NAMALWA (cell line): ENCODE measurements at regions not wholly inside any gene's neighbourhood (a gene's known extent, or its start where the extent isn't known, plus 50 kb on each side); places are given as distances from the start of the nearest gene placed in this dataset.

ENCODE experiments used
- DNase-seq: peaks from one replicate; pipeline ENCODE4 v3.0.0-alpha.2; 2015; ENCODE audit warnings: low spot score

DNA sequence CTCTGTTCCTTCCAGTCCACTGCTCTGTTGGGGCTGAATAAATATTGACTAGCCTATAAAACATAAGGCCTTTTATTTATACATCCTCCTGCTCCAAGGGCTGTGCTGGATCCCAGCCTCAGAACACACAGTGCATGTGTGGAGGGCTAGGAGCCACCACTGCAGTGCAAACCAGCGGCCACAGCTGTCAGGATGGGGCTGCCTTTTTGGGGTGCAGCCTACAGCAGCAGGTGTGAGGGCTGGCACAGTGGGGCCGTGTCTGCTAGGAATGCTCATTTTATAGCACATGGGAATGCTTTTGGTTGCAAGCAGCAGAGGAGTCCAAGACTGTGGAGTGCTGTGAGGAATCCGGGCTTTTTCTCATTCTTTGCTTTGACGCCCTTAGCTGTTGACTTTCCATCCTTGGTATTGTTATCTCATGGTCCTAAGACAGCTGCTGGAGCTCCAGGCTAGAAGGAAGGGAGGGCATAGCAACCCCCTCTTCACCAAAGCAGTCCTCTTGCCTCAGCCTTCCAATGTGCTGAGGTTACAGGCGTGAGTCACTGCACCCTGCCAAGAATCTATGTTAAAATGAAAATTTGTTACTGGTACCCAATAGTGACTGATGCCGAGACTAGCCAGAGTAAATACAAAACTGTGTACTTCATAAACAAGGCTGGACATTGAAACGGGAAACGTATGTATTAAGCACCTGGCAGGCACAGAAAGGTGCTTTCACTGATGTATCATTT is 334.3 kb upstream of the GATB start:
- DNase-seq = no peak

DNA sequence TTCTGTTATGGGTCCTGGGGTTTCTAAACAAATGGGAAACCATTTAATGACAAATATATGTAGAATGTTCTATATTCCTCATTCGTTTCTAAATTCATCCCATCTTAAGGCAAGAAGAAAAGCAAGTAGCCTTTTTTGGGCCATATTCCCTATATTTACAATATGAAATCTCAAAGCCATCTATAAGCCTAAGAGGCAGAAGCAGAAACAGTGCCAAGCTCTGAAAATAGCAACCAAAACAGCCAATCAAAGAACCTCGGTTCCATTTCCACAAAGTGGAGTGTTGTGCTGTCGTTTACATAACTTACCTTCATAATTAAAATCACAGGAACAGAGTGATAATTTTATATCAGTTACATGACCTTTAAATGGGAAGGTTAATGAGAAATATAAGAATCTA is 330.6 kb upstream of the GATB start:
- DNase-seq = no peak

DNA sequence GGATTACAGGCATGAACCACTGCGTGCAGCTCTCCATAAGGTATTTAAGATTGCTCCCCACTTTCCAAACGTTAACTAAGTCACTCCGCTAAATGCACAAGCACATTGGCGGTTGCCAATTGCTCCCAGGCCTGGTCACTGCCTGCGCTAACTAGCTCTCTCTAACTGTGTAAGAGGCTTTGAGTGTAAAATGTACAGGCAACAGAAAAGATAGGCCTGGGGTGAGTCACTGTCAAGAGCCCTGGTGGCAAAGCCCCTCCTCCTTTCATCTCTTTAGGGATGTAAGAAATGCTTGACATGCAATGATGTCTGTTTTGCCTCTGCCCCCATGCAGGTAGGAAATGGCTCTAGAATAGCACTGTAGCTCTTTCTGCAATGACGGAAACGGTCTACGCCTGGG is 329.7 kb upstream of the GATB start:
- DNase-seq = no peak

DNA sequence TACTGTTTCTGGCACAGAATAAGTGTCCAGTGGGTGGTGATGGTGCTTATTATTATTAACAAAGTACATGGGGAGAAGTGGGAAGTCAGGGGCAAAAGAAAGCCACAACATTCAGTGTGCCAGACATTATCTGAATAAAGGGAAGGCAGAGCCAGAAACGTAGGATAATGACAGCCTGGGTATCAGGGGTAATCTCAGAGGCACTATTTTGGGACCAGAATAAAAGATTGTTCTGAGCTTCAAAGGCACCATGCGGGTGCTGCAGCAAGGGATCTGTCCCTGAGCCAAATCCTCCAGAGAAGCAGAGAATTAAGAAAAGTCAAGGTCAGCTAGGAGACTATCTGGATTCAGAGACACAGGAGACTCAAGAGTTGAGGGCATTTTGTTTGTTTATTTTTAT is 328.8 kb upstream of the GATB start:
- no peak for DNase-seq

DNA sequence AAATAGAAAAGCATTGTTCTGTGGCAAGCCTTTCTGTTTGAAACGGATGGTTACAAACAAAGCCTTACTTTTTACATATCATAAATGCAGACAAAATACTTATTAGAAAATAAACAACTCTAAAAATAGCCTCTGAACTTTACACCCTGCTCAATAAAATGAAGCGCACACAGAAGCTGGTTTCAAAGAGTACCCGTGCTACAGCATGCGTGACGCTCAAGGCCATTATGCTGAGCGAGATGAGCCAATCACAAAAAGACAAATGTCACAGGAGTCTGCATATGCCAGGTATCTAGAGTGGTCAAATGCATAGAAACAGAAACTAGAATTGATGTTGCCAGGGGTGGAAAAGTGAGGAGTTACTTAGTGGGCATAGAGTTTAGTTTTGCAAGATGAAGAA is 326.5 kb upstream of the GATB start:
- no peak for DNase-seq

DNA sequence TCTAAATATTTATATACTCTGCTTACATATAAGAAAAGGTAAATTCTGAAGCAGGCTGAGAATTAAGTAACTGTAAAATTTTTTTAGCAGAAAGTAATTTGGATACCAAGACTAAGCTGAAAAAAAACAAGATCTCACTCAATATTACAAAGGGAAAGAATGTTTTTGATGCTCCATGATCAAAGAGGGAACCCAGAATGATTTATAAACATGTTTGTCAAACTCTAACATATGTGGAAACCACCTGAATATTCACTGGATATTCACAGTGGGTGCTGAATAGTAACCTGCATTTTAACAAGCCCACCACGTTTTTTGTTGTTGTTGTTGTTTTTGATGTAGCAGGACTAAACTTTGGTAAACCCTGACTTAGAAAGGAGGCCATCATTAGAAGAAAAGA is 324.9 kb upstream of the GATB start:
- DNase-seq = no peak

DNA sequence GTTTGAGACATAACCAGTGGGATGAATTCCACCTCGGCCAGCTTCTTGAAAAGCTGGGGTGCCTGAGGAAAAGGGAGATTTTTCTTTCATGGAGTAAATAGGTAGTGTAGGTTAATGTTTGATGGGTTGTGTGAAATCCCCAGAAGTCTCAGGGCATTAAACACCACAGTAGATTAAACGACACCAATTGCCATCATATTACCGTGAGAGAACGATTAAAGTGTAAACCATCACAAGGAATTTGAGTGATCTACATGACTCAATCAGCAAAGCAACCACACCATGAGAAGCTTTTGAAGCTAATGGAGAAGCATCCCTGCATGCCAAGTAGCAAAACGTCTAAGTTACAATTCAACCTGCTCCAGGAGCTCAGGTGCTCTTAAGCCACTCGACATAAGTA is 322.5 kb upstream of the GATB start:
- no peak for DNase-seq

DNA sequence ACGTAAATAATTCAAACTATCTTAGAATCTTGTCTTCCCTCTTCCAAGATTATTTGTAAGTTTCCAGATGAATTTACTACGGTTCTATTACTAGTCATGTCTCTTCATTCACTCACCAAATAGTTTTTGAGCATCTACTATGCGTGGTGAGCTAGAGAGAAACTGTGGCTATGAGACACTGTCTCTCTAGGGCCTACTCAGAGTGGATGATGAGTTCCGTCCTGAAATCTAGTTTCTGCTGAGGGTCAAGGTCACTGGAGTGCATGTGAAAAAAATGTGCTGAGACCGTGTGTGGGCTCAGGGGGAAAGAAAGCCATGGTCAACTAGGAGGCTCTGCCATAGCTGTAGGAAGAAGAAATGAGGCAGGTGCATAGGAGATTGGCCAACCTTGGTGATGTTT is 320.2 kb upstream of the GATB start:
- DNase-seq = no peak

DNA sequence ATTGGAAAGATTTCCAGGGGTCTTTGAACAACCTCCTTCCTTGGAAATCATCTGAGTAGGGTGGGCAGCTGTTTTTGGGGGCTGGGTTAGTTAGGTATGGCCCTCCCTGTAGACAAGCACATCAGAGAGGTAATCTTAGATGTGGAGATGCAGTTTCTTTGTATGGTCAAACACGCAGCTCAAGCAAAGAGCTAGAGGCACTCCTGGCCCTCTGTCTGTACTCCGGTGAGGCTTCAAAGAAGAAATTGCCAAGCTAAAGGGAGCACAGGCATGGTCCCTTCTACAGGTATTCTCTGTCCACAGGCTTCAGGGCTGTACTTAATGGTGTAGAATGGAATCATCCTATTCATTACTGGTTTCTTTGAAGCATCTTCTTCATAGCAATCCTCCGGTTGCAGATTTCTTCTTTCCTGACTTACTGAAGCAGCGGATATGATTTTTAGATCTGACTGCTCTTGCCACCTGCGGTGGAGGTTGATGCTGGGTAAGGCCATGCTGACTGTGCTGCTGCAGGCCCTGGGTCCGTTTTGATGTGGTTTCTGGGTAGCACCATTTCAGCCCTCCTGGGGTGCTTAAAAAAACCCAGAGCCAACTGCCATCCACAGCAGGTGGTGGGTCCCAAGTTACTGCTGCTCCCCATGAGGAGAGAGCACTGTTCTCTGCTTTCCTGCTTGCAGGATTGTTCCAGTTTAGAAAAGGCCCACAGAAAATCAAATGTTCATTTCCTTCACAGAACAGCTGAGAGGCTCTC is 318.9 kb upstream of the GATB start:
- peak; percentile 66 for DNase-seq

DNA sequence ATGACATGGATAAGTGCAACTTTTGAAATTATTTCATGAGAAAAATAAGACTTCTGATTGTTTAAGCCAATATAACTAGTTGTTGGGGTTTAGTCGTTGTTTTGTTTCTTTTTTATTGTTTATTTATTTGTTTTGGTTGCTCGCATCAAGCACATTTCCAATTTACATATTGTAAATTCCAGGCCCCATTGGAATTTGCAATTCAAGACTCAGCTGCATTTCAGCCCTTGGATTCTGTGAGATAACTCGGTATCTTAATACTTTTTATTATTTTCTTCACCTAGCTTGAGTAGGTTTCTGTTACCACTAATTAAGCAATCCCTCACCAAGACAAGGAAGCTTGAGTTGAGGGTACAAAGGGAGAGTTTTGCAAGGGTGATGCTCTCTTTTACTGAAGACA is 318.3 kb upstream of the GATB start:
- no peak for DNase-seq

DNA sequence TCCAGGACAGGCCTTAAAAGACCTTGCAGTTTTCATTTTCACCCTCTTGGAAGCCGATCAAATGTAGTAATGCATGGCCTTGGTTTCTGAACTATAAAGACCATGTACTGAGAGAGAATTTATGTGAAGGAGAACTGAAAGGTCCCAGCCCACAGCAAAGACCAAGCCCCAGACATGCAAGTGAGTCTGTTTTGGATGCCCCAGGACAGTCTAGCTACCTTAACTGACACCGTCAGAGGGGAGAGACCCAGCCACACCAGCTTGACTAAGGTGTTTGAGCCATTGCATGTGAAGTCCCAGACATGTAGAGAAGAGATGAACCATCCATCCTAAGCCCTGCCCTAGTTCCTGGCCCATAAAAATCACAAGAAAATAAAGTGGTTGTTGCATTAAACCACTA is 316.8 kb upstream of the GATB start:
- DNase-seq = no peak

DNA sequence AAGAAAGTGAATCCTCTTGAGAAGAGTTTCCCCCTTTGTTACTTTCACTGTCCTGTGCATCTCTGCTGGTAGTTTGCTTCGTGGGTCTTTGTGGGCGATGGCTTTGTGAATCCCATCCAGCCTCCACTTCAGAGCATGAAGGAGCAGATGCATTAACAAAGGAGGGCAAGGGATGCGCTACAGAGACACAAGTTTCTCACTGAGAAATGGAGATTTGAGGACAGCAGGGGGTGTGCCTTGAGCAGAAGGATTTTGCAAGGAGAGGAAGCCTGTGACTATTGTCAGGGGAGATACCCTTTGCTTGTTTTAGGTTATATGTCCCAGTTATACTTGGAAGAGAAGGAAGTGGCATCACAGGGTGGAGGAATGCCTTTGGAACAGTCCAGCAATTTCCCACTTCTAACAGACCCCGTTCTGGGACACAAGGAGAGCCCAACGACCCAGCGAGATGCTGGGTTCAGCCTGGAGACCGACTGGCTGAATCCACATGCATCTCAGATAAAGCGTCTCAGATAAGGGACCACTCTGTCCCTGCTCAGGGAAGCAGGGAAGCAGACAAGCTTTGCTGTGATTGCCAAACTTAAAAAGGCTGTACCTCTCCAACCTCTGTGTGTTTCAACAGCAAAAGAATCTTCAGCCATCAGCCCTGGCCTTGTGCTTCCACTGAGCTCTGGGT is 314.6 kb upstream of the GATB start:
- no peak for DNase-seq

DNA sequence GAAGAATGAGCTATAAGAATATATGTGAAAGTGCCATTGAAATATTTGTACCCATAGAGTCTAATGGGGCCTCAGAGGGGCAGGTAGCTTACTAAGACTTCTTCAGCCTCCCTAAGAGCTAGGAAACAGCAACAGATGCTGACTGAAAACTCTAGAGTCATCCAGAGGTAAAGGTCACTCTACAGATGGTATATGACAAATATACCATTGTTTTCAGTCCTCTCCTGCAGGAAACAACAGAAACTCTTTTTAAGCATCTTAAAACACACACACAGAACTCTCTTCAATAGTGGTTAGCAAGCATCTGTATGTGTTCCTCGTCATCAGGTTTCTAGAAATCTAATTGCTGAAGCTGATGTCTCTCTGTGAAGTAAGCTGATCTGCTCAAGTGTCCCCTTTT is 313.8 kb upstream of the GATB start:
- DNase-seq = no peak

DNA sequence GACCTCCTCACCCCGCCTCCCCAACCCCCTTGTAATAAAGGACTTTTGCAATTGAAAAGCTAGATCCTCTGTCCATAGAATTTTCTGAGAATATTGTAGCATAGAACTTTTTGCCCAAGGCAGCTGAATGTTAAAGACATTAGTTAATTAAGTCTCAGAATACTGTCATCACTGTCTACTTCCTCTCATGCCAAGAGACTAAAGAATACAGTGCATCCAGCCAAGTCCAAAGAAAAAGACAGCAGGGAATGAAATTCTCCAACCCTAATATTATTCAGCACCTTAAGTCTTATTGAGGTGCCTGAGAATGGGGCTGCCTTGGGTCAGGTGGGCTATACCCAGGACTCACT is 313.3 kb upstream of the GATB start:
- DNase-seq = no peak

DNA sequence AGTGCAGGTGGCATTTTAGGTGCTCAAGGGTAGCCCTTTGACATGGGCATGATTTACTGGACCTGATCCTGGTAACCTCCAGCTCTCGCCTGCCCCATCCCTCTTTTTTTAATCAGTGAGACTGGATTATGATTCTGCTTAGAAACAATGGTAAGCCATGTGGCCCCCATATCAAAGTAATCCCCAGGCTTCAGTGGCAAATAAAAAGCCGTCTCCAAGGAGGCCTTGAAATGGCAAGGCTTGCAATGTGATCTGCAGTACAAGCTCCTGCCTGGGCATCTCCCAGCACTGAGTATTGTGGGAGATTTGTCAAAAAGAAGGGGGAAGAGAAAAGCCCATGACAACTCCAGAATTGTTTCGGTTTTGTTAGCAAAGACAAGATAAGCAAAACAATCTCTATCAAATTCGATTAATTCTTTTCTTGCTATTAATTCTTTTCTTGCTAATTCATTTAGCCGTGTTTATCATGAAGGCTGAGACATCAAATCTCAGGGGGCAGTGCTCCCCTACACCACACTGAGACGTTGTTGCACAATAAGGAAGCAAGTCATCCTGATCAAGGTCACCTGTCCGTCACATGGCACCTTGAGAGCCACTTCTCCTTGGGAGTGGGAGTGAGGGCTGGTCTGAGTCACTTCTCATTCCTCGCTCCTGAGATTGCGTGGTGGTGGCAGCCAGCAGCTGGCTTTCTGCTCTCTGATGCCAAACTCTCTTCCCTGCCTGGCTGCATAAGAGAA is 312.7 kb upstream of the GATB start:
- DNase-seq = no peak

DNA sequence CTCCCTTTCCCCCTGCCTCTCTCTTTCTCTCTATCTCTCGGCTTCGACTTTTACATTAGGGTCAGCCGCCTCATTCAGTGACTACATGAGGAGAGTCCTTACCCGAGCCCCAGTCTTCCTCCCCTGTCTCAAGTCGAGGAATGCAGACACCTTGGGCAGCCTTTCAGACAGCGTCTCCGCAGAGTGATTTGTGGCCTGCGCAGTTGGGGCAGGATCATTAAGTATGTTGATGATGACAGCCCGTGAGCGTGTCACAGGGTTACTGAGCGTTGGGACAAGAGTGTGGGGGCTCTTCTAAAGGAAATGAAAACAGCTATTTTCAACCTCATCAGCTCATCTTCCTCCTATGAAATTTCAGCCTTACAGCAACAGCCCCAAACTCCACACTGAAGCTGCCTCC is 312.1 kb upstream of the GATB start:
- no peak for DNase-seq

DNA sequence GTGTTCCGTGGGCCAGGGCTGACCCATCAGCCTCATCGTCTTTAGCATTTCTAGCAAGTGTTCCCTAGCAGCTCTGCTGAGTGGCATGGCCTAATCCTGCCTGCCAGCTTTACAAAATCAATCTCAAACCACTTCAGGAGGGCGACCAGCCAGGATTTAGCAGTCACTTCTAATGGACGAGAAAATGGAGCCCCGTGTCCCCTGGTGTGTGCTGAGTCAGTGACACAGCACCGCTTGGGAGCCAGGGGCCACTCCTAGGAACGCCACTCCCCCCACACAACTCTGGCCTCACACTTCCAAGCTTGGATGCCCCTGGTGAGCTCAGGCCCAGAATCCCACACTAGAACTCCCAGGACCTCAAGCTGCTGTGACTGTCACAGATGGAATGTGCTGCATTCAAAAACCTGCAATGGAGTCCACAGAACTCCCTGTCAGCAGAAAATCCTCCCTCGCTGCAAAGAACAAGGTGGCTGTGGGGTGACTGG is 311.2 kb upstream of the GATB start:
- no peak for DNase-seq

DNA sequence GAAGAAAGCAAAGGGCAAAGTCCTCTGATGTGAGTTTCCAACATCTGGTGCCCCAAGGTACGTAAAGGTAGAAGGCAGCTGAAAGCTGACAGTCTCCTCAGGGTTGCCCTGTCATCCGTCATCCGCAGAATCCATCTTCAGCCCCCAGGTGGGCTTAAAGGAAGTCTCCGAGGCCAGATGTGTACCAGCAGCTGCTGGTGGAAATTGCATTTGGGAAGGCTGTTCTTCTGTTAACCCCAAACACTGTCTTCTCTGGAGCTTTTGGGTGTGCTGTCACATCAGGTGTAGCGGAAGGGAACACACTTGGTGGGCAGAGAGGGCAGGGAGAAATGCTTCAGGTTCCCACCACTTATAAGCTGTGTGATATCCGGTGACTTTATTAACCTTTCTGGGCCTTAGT is 310.0 kb upstream of the GATB start:
- no peak for DNase-seq

DNA sequence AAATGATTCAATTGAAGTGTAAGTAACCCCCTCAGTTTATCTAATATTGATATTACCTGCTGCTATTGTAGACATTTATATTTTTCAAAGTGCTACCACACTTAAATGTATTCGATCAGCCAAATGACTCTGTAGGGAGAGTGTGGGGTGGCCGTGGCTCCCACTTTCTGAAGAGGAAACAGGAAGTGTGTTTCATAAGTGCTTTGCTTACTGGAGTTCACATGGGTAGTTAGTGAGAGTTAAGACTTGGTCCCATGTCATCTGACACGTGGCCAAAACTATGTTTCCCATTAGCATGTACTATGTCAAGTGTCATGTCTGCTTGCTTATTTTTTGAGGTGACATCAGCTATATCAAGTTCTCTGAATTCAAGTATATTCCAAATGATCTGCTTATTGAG is 308.1 kb upstream of the GATB start:
- no peak for DNase-seq

DNA sequence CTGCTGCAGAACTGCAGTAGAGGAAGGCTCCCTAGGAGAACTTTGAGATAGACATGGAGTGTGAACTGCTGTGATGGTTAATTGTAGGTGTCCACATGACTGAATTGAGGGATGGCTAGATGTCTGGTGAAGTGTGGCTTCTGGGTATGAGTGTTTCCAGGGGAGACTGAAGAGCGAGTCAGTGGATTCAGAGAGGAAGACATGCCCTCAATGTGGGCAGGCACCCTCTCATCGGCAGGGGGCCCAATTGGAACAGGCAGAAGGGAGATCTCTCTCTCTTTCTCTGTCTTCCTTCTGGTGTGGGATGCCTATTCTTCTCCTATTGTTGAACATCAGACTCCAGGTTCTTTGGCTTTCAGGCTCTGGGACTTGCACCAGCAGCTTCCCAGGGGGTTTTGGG is 304.7 kb upstream of the GATB start:
- no peak for DNase-seq

DNA sequence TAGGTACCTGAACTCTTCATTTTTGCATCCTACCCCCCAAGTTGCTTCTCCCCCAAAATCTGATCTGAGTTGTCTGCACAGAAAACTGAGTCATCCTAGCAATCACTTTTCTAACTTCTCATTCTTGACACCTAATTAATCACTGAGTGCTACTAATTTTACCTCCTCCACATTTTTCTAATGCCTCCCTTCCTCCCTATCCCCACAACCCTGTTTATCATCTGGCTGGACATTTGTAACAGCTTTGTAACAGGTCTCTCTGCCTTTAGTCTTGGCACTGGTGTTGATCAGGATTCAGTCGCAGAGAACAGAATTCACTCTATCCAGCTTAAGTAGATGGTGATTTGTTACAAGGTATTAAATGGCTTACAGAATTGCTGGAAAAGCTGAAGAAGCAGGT is 303.9 kb upstream of the GATB start:
- no peak for DNase-seq

DNA sequence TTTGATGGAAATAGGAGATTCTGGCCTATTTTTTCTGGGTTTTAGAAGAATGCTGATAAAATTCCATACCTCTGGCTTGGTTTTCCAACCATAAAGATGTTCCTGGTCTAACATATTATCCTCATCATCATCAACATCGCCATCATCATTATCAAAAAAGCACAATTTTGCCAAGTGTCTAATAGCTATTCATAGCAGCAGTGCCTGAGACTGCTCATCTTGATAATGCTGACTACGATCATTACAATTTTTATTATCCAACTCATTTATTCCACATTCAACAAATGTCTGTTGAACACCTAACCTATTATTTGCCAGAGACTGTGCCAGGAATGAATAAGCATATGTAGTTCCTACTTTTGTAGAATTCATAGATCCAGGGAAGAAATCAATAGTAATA is 303.5 kb upstream of the GATB start:
- DNase-seq = no peak
